Activated naive CD8-positive, alpha-beta T cell treated with anti-CD3 and anti-CD28 coated beads for 36 hours (primary cell): ENCODE measurements at regions not wholly inside any gene's neighbourhood (a gene's known extent, or its start where the extent isn't known, plus 50 kb on each side); places are given as distances from the start of the nearest gene placed in this dataset.
A peak's percentile ranks its signal among the peaks of the same experiment; 100 is the strongest.
"Not testable (repeated sequence)": the region's sequence is repeated elsewhere in the genome, so short reads cannot be mapped to it uniquely, and the experiment has no call there.

Experiments
- DNase-seq: peaks from one replicate; pipeline ENCODE4 v3.0.0; 2021
- H3K27ac Mint-ChIP-seq: one replicate; pipeline ENCODE4 v1.8.0; 2022; ENCODE audit warnings: mild to moderate bottlenecking, moderate library complexity, mixed read lengths
- H3K27me3 Mint-ChIP-seq: one replicate; pipeline ENCODE4 v1.8.0; 2022; ENCODE audit warnings: mild to moderate bottlenecking, mixed read lengths
- H3K36me3 Mint-ChIP-seq: one replicate; pipeline ENCODE4 v1.8.0; 2021; ENCODE audit warnings: mild to moderate bottlenecking, mixed read lengths
- H3K4me1 Mint-ChIP-seq: one replicate; pipeline ENCODE4 v1.8.0; 2021; ENCODE audit warnings: mixed read lengths
- H3K4me3 Mint-ChIP-seq: one replicate; pipeline ENCODE4 v1.8.0; 2022; ENCODE audit warnings: mild to moderate bottlenecking, moderate library complexity, mixed read lengths
- H3K9me3 Mint-ChIP-seq: one replicate; pipeline ENCODE4 v1.8.0; 2022; ENCODE audit warnings: mixed read lengths

DNA sequence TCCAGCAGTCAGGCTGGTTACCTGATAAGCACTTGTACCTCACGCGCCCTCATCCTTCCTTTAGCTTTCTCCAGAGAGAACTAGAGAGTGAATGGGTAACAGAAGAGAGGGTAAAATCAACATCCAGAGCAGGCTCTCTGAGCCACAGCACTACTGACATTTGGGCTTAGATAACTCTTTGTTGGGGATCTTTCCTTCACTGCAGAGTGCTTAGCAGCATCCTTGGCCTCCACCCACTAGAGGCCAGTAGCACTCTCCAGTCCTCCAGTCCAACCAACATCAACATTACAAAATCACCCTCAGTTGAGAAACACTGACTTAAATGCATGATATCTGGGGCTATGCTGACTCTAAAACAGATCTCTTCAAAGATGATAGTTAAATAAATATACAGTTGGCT is 220.7 kb downstream of the TACR3 start:
- Mint-ChIP-seq H3K27ac (no peak overlapping the region), H3K9me3 (peaks cover 3% of the 10 kb centered on the region), H3K4me3 (no peak overlapping the region), H3K27me3 (no peaks in the 10 kb centered on the region), H3K4me1 (peaks cover 2% of the 10 kb centered on the region), H3K36me3 (no peaks in the 10 kb centered on the region)
- DNase-seq, result no peak

DNA sequence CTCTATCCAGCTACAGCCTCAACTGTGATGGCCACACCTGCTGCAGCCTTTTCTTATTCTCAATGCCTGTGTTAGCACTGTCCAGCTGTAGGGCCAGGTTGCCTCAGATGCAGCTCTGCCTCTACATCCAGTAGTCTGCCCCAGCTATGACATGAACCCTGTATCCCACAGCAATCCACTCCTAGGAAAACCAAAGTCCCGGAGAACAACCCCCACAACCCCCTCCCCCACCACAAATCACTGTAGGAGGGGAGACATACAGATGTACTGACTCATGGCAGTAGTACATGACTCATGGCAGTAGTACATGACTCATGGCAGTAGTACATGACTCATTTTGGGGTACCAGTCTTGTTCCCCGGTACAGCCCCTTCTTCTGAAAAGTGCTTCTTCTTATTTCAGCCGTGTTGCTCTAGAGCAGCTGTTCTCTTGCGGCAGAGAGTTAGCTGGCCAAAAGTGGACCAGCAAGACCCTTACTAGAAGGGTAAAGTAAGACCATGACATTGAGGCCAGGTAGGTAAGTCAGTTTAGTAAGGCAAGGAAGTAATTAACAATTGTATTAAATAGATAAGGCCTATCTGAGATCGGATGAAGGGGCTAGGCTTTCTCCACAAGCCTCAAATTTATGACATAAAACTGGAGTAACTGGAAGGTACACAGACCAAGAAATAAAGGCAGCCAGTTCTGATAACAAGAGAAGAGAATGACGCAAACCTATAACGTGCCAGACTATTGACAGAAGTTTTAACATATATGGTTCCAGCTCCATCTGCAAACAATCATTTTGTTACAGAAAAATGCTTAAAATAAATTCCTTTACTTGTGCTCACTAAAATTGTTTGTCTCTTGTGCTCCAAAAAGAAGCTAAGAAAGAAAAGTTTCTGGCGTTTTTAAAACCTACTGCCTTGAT is 221.4 kb downstream of the TACR3 start:
- H3K27ac Mint-ChIP-seq, result no peak overlapping the region
- H3K27me3 Mint-ChIP-seq, result no peaks in the 10 kb centered on the region
- H3K4me1 Mint-ChIP-seq, result peaks cover 2% of the 10 kb centered on the region
- H3K4me3 Mint-ChIP-seq, result no peak overlapping the region
- H3K9me3 Mint-ChIP-seq, result peaks cover 3% of the 10 kb centered on the region
- DNase-seq, result peak; percentile 4
- no peaks in the 10 kb centered on the region for H3K36me3 Mint-ChIP-seq

GRCh38 chr4:103497692-103498091 is 222.1 kb downstream of the TACR3 start:
- Mint-ChIP-seq H3K27me3 (no peaks in the 10 kb centered on the region), H3K27ac (no peak overlapping the region), H3K9me3 (peaks cover 3% of the 10 kb centered on the region), H3K4me1 (peaks cover 2% of the 10 kb centered on the region), H3K36me3 (no peaks in the 10 kb centered on the region), H3K4me3 (no peak overlapping the region)
- no peak for DNase-seq

GRCh38 chr4:103496800-103497199 is 223.0 kb downstream of the TACR3 start:
- no peak overlapping the region for H3K4me3 Mint-ChIP-seq
- H3K36me3 Mint-ChIP-seq, result no peaks in the 10 kb centered on the region
- no peaks in the 10 kb centered on the region for H3K27me3 Mint-ChIP-seq
- H3K9me3 Mint-ChIP-seq, result peaks cover 3% of the 10 kb centered on the region
- H3K27ac Mint-ChIP-seq, result no peak overlapping the region
- DNase-seq, result no peak
- H3K4me1 Mint-ChIP-seq, result peaks cover 2% of the 10 kb centered on the region

GRCh38 chr4:103493450-103494159 is 226.2 kb downstream of the TACR3 start:
- Mint-ChIP-seq H3K36me3 (no peaks in the 10 kb centered on the region), H3K4me1 (peaks cover 2% of the 10 kb centered on the region), H3K27ac (no peak overlapping the region), H3K27me3 (no peaks in the 10 kb centered on the region), H3K9me3 (peaks cover 2% of the 10 kb centered on the region), H3K4me3 (no peak overlapping the region)
- no peak for DNase-seq

GRCh38 chr4:103485296-103485695 is 234.5 kb downstream of the TACR3 start:
- H3K4me1 Mint-ChIP-seq, H3K27ac Mint-ChIP-seq, H3K27me3 Mint-ChIP-seq, DNase-seq, H3K4me3 Mint-ChIP-seq, H3K9me3 Mint-ChIP-seq, H3K36me3 Mint-ChIP-seq: not testable (repeated sequence)

- H3K4me1 Mint-ChIP-seq, result no peaks in the 10 kb centered on the region
- no peak for DNase-seq
- H3K36me3 Mint-ChIP-seq, result no peaks in the 10 kb centered on the region
- no peaks in the 10 kb centered on the region for H3K9me3 Mint-ChIP-seq
- peaks cover 7% of the 10 kb centered on the region for H3K27me3 Mint-ChIP-seq
- H3K27ac Mint-ChIP-seq, result no peak overlapping the region
- no peak overlapping the region for H3K4me3 Mint-ChIP-seq
Observed at GRCh38 chr4:103484521-103484920, 235.3 kb downstream of the TACR3 start.

- Mint-ChIP-seq H3K4me1 (no peaks in the 10 kb centered on the region), H3K36me3 (no peaks in the 10 kb centered on the region), H3K4me3 (no peak overlapping the region), H3K27me3 (peaks cover 7% of the 10 kb centered on the region), H3K9me3 (no peaks in the 10 kb centered on the region), H3K27ac (no peak overlapping the region)
- no peak for DNase-seq
Observed at GRCh38 chr4:103482893-103483292, 236.9 kb downstream of the TACR3 start.

DNA sequence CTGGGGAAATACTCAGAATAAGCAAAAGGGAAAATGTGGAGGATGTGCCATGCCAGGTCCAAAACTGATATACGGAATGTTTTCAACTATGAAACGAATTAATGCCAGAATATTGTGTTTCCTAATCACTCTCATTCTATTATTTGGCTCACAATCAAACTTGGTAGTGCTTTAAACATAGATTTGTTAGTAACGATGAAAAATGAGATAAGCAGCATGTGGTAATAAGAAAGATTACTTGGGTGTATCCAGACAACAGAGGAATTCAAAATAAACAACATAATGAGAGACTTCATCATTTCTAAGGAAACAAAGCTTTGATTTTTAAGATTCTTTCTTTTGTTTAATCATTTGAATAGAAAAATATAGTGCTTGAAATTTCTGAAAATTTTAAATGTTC is 237.3 kb downstream of the TACR3 start:
- H3K9me3 Mint-ChIP-seq, result no peaks in the 10 kb centered on the region
- no peaks in the 10 kb centered on the region for H3K4me1 Mint-ChIP-seq
- H3K36me3 Mint-ChIP-seq, result no peaks in the 10 kb centered on the region
- peaks cover 7% of the 10 kb centered on the region for H3K27me3 Mint-ChIP-seq
- H3K4me3 Mint-ChIP-seq, result no peak overlapping the region
- no peak overlapping the region for H3K27ac Mint-ChIP-seq
- no peak for DNase-seq

- Mint-ChIP-seq H3K36me3 (no peaks in the 10 kb centered on the region), H3K27me3 (peaks cover 3% of the 10 kb centered on the region), H3K9me3 (no peaks in the 10 kb centered on the region), H3K4me3 (no peak overlapping the region), H3K4me1 (no peaks in the 10 kb centered on the region), H3K27ac (no peak overlapping the region)
- no peak for DNase-seq
Observed at GRCh38 chr4:103478734-103479133, 241.1 kb downstream of the TACR3 start.

DNA sequence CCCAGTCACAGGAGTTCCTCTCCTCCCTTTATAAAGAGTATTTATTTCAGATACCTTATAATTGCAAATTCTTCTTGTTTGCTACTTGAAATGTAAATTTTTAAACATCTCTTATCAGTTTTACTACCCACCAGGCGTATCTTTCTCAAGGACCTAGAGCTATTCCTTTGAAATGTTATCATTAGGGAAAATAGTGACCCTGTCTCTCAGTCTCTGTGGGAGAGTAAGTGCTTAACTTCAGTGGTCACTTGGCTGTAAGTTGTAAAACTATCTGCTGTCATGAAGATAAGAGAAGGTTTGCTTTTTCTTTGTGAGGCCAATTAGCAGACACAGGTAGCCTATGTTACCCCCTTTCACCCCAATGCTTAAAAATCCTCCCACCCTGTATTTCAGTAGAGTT is 241.6 kb downstream of the TACR3 start:
- no peaks in the 10 kb centered on the region for H3K4me1 Mint-ChIP-seq
- H3K9me3 Mint-ChIP-seq, result no peaks in the 10 kb centered on the region
- no peak for DNase-seq
- H3K4me3 Mint-ChIP-seq, result no peak overlapping the region
- no peak overlapping the region for H3K27ac Mint-ChIP-seq
- H3K36me3 Mint-ChIP-seq, result no peaks in the 10 kb centered on the region
- peaks cover 4% of the 10 kb centered on the region for H3K27me3 Mint-ChIP-seq

DNA sequence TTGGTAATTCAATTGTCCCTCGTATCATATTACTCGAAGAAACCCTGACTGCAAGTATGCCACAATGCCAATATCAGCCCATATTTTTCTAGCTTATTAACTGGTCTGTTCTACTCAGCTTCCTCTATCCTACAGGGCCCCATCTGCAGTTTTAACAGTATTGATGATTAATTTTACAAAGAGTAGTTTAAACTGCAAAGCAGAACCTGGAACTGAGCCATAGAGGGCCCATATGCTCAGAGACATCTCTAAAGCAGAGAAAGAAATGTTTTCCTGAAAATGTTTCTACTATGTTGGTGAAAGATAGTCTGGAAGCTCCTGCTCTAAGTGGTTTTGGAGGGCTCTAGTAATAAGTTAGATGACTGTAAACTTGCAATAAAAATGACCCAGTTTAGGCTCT is 259.4 kb upstream of the CENPE start:
- H3K27me3 Mint-ChIP-seq, result no peaks in the 10 kb centered on the region
- no peaks in the 10 kb centered on the region for H3K4me1 Mint-ChIP-seq
- no peak overlapping the region for H3K4me3 Mint-ChIP-seq
- peaks cover 3% of the 10 kb centered on the region for H3K9me3 Mint-ChIP-seq
- DNase-seq, result no peak
- no peak overlapping the region for H3K27ac Mint-ChIP-seq
- H3K36me3 Mint-ChIP-seq, result no peaks in the 10 kb centered on the region

DNA sequence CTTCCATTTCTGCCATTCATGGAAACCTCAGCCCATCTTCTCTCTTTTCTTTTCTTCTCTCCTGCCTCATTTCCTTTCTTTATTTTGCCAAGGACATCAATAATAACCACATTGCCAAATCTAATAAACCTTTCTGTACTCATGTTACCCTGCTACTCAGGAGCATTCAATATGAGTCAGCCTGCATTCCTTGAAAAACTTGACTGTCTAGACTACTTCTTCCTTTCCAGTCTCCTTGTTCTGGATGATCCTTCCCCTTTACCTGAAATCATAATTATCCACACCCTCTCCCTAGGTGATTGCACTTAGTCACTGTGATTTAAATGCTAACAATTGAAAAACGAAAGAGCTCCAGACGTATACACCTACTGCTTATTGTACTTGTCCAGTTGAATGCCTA is 253.2 kb upstream of the CENPE start:
- Mint-ChIP-seq H3K9me3 (no peaks in the 10 kb centered on the region), H3K27ac (no peak overlapping the region), H3K4me1 (no peaks in the 10 kb centered on the region), H3K36me3 (no peaks in the 10 kb centered on the region), H3K27me3 (no peaks in the 10 kb centered on the region), H3K4me3 (no peak overlapping the region)
- no peak for DNase-seq

- Mint-ChIP-seq H3K27ac (no peak overlapping the region), H3K27me3 (no peaks in the 10 kb centered on the region), H3K4me3 (no peak overlapping the region), H3K36me3 (no peaks in the 10 kb centered on the region), H3K9me3 (no peaks in the 10 kb centered on the region), H3K4me1 (no peaks in the 10 kb centered on the region)
- DNase-seq, result no peak
Observed at GRCh38 chr4:103450693-103451092, 252.6 kb upstream of the CENPE start.

DNA sequence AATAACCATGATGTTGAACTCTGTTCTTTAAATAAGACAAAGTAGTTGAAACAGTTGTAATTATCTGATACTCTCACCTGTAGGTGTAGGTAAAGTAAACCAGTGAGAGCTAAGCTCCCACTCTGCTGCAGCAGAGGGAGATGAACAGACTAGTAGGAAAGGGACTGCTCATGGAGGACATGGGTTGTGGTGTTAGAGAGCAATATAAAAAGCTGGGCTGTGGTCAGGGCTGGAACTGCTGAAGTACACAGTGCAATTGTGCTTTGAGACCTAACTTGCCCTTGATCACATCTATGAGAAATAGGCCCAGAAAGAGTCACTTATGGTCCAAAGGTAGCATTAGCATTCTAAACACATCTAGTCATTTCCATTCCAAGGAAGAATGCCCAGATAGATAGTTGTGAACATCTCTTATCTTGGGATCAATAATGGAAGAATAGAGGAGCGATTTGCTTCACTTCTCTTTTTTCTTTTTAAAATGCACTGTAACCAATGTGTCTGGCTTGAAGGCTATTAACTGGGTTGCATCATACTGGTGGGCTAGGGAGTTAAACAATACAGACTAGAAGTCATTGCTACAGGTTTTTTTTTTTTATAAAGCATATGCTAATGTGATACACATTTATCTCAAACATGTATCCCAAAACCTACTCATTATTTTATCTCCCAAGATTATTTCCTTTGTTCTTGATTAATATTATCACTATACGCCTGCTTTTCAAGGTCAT is 251.3 kb upstream of the CENPE start:
- no peaks in the 10 kb centered on the region for H3K36me3 Mint-ChIP-seq
- H3K4me3 Mint-ChIP-seq, result no peak overlapping the region
- H3K9me3 Mint-ChIP-seq, result no peaks in the 10 kb centered on the region
- H3K4me1 Mint-ChIP-seq, result no peaks in the 10 kb centered on the region
- H3K27ac Mint-ChIP-seq, result no peak overlapping the region
- H3K27me3 Mint-ChIP-seq, result no peaks in the 10 kb centered on the region
- DNase-seq, result no peak
